Type B pancreatic cell (in vitro differentiated cells): ENCODE measurements at regions not wholly inside any gene's neighbourhood (a gene's known extent, or its start where the extent isn't known, plus 50 kb on each side); places are given as distances from the start of the nearest gene placed in this dataset.
A peak's percentile ranks its signal among the peaks of the same experiment; 100 is the strongest.
"Not testable (repeated sequence)": the region's sequence is repeated elsewhere in the genome, so short reads cannot be mapped to it uniquely, and the experiment has no call there.

Experiments used
- DNase-seq: peaks from one replicate; pipeline ENCODE4 v3.0.0; 2021; ENCODE audit warnings: mixed read lengths; ENCODE audit not compliant: unreplicated experiment; ENCODE audit errors: extremely low spot score
- H3K27ac Mint-ChIP-seq: 2 replicates; pipeline ENCODE4 v1.8.0; 2021; ENCODE audit warnings: mild to moderate bottlenecking, mixed read lengths
- H3K27me3 Mint-ChIP-seq: 2 replicates; pipeline ENCODE4 v1.8.0; 2021; ENCODE audit warnings: mixed read lengths
- H3K36me3 Mint-ChIP-seq: 2 replicates; pipeline ENCODE4 v1.8.0; 2021; ENCODE audit warnings: mixed read lengths
- H3K4me1 Mint-ChIP-seq: one replicate; pipeline ENCODE4 v1.8.0; 2021; ENCODE audit warnings: mixed read lengths; ENCODE audit not compliant: unreplicated experiment
- H3K4me3 Mint-ChIP-seq: 2 replicates; pipeline ENCODE4 v1.8.0; 2021; ENCODE audit warnings: mild to moderate bottlenecking, mixed read lengths
- H3K9me3 Mint-ChIP-seq: 2 replicates; pipeline ENCODE4 v1.8.0; 2021; ENCODE audit warnings: mixed read lengths
- TF ChIP-seq, protein P1 (sequence below): fragments of 200-600 bp; sonication (generic); conservative IDR thresholded peaks from 2 replicates; pipeline ENCODE4 v1.5.0; 2021; ENCODE audit warnings: antibody characterized with exemption, mild to moderate bottlenecking

DNA sequence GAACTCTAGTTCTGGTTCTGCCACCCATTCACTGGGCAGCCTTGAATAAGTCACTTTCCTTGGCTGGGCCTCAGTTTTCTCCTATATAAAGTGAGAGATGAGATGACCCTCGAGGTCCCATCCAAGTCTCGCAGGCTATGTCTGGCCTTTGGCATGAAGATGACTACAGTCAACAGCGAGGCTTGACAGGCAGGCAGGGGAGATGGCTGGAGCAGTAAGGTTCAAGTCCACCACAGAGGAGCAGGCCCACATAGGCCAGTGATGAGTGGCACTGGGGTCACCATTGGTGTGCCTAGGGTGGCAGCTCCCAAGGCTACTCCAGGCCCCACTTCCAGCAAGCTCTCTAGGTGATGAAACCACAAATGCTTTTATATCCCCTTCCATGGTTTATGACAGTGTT lies 161.4 kb downstream of the ZFP36L2 start:
- no peaks in the 10 kb centered on the region for H3K27me3 Mint-ChIP-seq
- no peak for DNase-seq
- H3K9me3 Mint-ChIP-seq: peaks cover 17% of the 10 kb centered on the region

DNA sequence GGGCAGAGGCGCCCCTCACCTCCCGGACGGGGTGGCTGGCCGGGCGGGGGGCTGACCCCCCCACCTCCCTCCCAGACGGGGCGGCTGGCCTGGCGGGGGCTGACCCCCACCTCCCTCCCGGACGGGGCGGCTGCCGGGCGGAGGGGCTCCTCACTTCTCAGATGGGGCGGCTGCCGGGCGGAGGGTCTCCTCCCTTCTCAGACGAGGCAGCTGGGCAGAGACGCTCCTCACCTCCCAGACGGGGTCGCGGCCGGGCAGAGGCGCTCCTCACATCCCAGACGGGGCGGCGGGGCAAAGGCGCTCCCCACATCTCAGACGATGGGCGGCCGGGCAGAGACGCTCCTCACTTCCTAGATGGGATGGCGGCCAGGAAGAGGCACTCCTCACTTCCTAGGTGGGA lies 163.3 kb downstream of the ZFP36L2 start:
- H3K36me3 Mint-ChIP-seq: peaks cover 11% of the 10 kb centered on the region
- not testable (repeated sequence) for H3K4me3 Mint-ChIP-seq, DNase-seq, H3K27ac Mint-ChIP-seq, H3K27me3 Mint-ChIP-seq
- peaks cover 17% of the 10 kb centered on the region for H3K9me3 Mint-ChIP-seq
- H3K4me1 Mint-ChIP-seq: peaks cover 21% of the 10 kb centered on the region

More for the DNA sequence above, 161.4 kb downstream of the ZFP36L2 start:
- Mint-ChIP-seq H3K4me3 (no peak overlapping the region), H3K27ac (no peak overlapping the region), H3K4me1 (peaks cover 11% of the 10 kb centered on the region), H3K36me3 (peaks cover 11% of the 10 kb centered on the region)
- TF ChIP-seq, protein P1, sequence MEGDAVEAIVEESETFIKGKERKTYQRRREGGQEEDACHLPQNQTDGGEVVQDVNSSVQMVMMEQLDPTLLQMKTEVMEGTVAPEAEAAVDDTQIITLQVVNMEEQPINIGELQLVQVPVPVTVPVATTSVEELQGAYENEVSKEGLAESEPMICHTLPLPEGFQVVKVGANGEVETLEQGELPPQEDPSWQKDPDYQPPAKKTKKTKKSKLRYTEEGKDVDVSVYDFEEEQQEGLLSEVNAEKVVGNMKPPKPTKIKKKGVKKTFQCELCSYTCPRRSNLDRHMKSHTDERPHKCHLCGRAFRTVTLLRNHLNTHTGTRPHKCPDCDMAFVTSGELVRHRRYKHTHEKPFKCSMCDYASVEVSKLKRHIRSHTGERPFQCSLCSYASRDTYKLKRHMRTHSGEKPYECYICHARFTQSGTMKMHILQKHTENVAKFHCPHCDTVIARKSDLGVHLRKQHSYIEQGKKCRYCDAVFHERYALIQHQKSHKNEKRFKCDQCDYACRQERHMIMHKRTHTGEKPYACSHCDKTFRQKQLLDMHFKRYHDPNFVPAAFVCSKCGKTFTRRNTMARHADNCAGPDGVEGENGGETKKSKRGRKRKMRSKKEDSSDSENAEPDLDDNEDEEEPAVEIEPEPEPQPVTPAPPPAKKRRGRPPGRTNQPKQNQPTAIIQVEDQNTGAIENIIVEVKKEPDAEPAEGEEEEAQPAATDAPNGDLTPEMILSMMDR: no peak

DNA sequence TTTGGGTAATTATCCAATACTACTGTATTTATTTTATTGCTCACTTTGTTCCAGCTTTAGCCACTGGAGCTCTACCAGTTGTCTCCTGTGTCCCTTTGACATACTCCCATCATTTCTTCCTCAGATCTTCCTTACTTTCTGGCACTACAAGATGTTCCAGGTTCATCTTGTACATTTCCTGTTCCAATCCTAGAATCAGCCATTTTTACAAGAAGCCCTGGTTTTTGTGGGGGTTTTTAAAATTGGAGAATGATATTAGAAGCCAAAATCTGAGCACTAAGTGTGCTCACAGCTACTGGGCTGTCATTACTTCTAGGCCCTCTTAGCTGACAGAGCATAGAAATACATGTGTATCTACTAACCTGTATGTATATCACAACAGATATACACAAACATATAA lies 164.3 kb downstream of the ZFP36L2 start:
- Mint-ChIP-seq H3K4me3 (no peak overlapping the region), H3K4me1 (peaks cover 25% of the 10 kb centered on the region), H3K27me3 (no peaks in the 10 kb centered on the region), H3K36me3 (peaks cover 11% of the 10 kb centered on the region), H3K9me3 (peaks cover 17% of the 10 kb centered on the region), H3K27ac (no peak overlapping the region)
- TF ChIP-seq, protein P1: no peak
- no peak for DNase-seq

DNA sequence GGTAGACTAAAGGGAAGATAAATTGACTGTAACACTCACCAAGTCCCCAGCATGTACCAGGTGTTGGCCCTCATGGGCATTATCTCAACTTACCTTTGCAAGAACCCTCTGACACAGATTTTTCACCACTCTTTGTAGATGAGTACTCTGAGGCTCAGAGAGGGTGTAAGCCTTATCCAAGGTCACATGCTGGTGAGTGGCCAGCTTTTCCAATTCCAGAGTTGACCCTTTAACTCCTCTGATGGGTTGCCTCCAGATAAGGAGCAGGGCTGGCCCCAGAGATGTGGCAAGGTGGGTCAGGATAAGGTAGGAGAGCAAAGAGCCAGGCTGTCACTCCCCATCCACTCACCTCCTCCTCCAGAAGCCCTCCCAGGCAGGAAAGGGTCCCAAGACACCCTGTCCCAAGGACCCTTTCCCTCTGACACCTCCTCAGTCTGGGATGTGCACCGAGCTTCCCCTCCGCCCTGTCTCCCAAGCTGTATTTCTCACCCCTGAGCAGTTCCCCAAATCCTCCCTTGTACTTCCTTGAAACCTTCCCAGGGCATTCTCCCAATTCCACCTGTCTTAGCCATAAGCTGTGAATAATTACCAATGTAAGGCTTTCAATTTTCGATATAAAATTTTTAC lies 165.9 kb downstream of the ZFP36L2 start:
- H3K27me3 Mint-ChIP-seq: no peaks in the 10 kb centered on the region
- H3K9me3 Mint-ChIP-seq: peaks cover 17% of the 10 kb centered on the region
- H3K4me3 Mint-ChIP-seq: no peak overlapping the region
- TF ChIP-seq, protein P1: no peak
- H3K4me1 Mint-ChIP-seq: peaks cover 25% of the 10 kb centered on the region
- no peak for DNase-seq
- no peak overlapping the region for H3K27ac Mint-ChIP-seq
- H3K36me3 Mint-ChIP-seq: peaks cover 11% of the 10 kb centered on the region

DNA sequence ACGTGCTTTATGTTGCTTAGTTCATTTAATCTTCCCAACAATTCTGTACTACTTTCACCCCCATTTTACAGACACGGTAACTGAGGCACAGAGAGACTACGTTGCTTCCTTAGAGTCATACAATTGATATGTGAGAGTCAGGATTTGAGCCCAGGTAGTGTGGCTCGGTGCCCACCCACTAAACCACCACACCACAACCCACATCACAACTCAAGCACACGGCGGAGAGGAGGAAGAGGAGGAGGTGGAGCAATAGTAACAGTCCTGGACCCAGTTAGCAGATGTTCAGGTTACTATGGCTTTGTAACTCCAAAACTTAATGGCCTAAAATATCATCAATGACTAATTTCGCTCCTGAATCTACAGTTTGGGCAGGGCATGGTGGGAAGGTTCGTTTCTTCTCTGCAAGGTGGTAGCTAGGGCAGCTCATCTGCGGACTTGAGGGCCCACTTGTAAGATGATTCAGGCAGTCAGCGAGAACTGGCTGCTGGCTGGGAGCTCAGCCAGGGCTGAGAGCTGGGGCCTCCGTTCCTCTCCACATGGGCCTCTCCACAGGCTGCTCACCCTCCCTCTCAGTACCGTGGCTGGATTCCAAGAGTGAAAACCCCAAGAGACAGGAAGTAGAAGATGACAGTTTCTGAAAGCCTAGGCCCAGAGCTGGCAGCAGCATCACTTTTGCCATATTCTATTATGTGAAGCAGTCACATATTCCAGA lies 167.1 kb downstream of the ZFP36L2 start:
- no peak for DNase-seq
- H3K4me1 Mint-ChIP-seq: peaks cover 32% of the 10 kb centered on the region
- no peak overlapping the region for H3K27ac Mint-ChIP-seq
- TF ChIP-seq, protein P1: no peak
- peaks cover 8% of the 10 kb centered on the region for H3K36me3 Mint-ChIP-seq
- H3K27me3 Mint-ChIP-seq: no peaks in the 10 kb centered on the region
- no peak overlapping the region for H3K4me3 Mint-ChIP-seq
- peaks cover 13% of the 10 kb centered on the region for H3K9me3 Mint-ChIP-seq

DNA sequence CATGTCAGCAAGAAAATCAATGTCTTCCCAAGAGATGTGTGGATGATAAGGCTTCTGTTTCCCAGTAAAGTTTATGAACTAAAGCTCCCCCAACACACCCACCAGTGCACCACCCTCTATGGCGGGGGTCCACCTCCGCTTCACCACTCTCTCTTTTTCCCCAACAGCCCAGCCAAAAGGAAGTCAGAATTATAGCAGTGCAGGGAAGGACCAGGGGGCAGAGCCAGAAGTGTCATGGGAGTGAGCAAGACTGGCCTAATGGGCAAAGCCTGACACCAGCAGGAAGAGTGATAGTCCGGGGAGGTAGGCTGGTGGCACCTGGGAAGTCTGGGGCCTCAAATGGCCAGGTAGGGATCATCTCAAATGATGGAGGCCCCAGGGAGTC lies 167.7 kb downstream of the ZFP36L2 start:
- H3K27ac Mint-ChIP-seq: peak overlapping the region; percentile 15
- H3K9me3 Mint-ChIP-seq: peaks cover 9% of the 10 kb centered on the region
- H3K27me3 Mint-ChIP-seq: no peaks in the 10 kb centered on the region
- no peak for DNase-seq
- H3K4me1 Mint-ChIP-seq: peaks cover 32% of the 10 kb centered on the region
- H3K4me3 Mint-ChIP-seq: no peak overlapping the region
- H3K36me3 Mint-ChIP-seq: peaks cover 4% of the 10 kb centered on the region
- TF ChIP-seq, protein P1: no peak
